Type B pancreatic cell (in vitro differentiated cells): ENCODE measurements at regions not wholly inside any gene's neighbourhood (a gene's known extent, or its start where the extent isn't known, plus 50 kb on each side); places are given as distances from the start of the nearest gene placed in this dataset.

ENCODE experiments used
- DNase-seq: peaks from one replicate; pipeline ENCODE4 v3.0.0; 2021; ENCODE audit warnings: mixed read lengths; ENCODE audit not compliant: unreplicated experiment; ENCODE audit errors: extremely low spot score
- H3K27ac Mint-ChIP-seq: 2 replicates; pipeline ENCODE4 v1.8.0; 2021; ENCODE audit warnings: mild to moderate bottlenecking, mixed read lengths
- H3K27me3 Mint-ChIP-seq: 2 replicates; pipeline ENCODE4 v1.8.0; 2021; ENCODE audit warnings: mixed read lengths
- H3K36me3 Mint-ChIP-seq: 2 replicates; pipeline ENCODE4 v1.8.0; 2021; ENCODE audit warnings: mixed read lengths
- H3K4me1 Mint-ChIP-seq: one replicate; pipeline ENCODE4 v1.8.0; 2021; ENCODE audit warnings: mixed read lengths; ENCODE audit not compliant: unreplicated experiment
- H3K4me3 Mint-ChIP-seq: 2 replicates; pipeline ENCODE4 v1.8.0; 2021; ENCODE audit warnings: mild to moderate bottlenecking, mixed read lengths
- H3K9me3 Mint-ChIP-seq: 2 replicates; pipeline ENCODE4 v1.8.0; 2021; ENCODE audit warnings: mixed read lengths
- CTCF ChIP-seq: fragments of 200-600 bp; sonication (generic); conservative IDR thresholded peaks from 2 replicates; pipeline ENCODE4 v1.5.0; 2021; ENCODE audit warnings: antibody characterized with exemption, mild to moderate bottlenecking

DNA sequence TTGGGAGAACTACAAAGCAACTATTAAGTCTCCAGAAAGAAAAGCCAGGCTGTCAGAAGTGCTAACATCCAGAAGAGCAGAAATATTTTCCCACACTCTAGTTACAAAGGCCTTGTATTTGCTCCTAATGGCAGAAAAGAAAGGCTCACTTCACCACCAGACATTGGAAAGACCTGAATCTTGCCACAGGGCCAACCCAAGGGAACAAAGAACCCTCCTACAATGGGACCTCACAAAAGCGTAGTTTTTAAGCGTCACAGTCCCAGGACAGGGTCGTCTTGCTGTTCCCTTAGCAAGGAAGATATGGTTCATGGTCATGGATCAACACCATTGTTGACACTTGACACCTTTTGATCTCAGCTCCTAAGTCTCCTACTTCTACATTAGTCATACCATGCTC is 119.1 kb downstream of the RPS29 start:
- TF ChIP-seq CTCF = no peak
- DNase-seq = no peak
- H3K9me3 Mint-ChIP-seq = no peaks in the 10 kb centered on the region
- H3K27me3 Mint-ChIP-seq = no peaks in the 10 kb centered on the region
- no peaks in the 10 kb centered on the region for H3K36me3 Mint-ChIP-seq
- no peaks in the 10 kb centered on the region for H3K4me1 Mint-ChIP-seq
- no peak overlapping the region for H3K27ac Mint-ChIP-seq
- H3K4me3 Mint-ChIP-seq = no peak overlapping the region

- Mint-ChIP-seq H3K4me3 (no peak overlapping the region), H3K4me1 (no peaks in the 10 kb centered on the region), H3K36me3 (no peaks in the 10 kb centered on the region), H3K27ac (no peak overlapping the region), H3K27me3 (no peaks in the 10 kb centered on the region), H3K9me3 (no peaks in the 10 kb centered on the region)
- peak; percentile 52 for TF ChIP-seq CTCF
- DNase-seq = no peak
Observed at GRCh38 chr14:49464885-49465284, 121.3 kb downstream of the RPS29 start.

DNA sequence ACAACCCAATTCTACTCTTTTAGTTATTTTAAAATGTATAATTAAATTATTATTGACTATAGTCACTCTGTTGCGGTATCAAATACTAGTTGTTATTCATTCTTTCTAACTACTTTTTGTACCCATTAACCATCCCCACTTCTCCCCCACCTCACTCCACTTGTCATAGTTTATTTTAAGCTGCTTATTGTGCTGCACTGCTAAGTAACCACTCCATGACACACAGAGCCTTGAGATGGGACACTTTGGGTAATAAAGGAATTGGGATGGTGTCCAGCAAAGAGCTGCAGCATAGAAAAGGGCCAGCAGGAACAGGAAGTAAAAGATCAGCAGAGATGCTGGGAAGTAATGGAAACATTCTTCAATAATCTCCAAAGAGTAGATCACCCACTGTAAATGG is 123.0 kb downstream of the RPS29 start:
- TF ChIP-seq CTCF = no peak
- Mint-ChIP-seq H3K36me3 (no peaks in the 10 kb centered on the region), H3K4me1 (no peaks in the 10 kb centered on the region), H3K27me3 (peaks cover 4% of the 10 kb centered on the region), H3K27ac (no peak overlapping the region), H3K9me3 (no peaks in the 10 kb centered on the region), H3K4me3 (no peak overlapping the region)
- DNase-seq = no peak

GRCh38 chr14:49461529-49462401 is 124.4 kb downstream of the RPS29 start:
- no peaks in the 10 kb centered on the region for H3K4me1 Mint-ChIP-seq
- no peak for DNase-seq
- H3K9me3 Mint-ChIP-seq = no peaks in the 10 kb centered on the region
- H3K4me3 Mint-ChIP-seq = no peak overlapping the region
- H3K27ac Mint-ChIP-seq = no peak overlapping the region
- peak; percentile 83 for TF ChIP-seq CTCF
- H3K27me3 Mint-ChIP-seq = peaks cover 4% of the 10 kb centered on the region
- H3K36me3 Mint-ChIP-seq = no peaks in the 10 kb centered on the region

GRCh38 chr14:49460662-49461061 is 125.5 kb downstream of the RPS29 start:
- Mint-ChIP-seq H3K9me3 (no peaks in the 10 kb centered on the region), H3K4me3 (no peak overlapping the region), H3K36me3 (no peaks in the 10 kb centered on the region), H3K4me1 (no peaks in the 10 kb centered on the region), H3K27ac (no peak overlapping the region), H3K27me3 (peaks cover 4% of the 10 kb centered on the region)
- DNase-seq = no peak
- no peak for TF ChIP-seq CTCF
